RWPE2 (cell line): ENCODE measurements at regions not wholly inside any gene's neighbourhood (a gene's known extent, or its start where the extent isn't known, plus 50 kb on each side); places are given as distances from the start of the nearest gene placed in this dataset.

Source experiments
- ATAC-seq: fragments of 200-7000 bp; cut with Tn5 transposase; 3 replicates; pipeline ENCODE4 v1.9.1; 2021; ENCODE audit warnings: low read depth
- DNase-seq: peaks from one replicate; pipeline ENCODE4 v3.0.0-alpha.2; 2020; ENCODE audit warnings: low spot score
- H3K27ac ChIP-seq: fragments of 450-650 bp; 2 replicates; pipeline ENCODE4 v1.5.1; 2017; ENCODE audit warnings: mild to moderate bottlenecking; ENCODE audit not compliant: poor library complexity, severe bottlenecking
- H3K27me3 ChIP-seq: fragments of 250-450 bp; sonication (Bioruptor Pico); 2 replicates; pipeline ENCODE4 v1.5.1; 2021; ENCODE audit warnings: mild to moderate bottlenecking, moderate library complexity; ENCODE audit not compliant: insufficient read depth, poor library complexity, severe bottlenecking
- H3K36me3 ChIP-seq: fragments of 250-450 bp; sonication (Bioruptor Pico); 2 replicates; pipeline ENCODE4 v1.5.1; 2020; ENCODE audit warnings: low read depth, mild to moderate bottlenecking, moderate library complexity
- H3K4me1 ChIP-seq: fragments of 250-450 bp; sonication (Bioruptor Pico); 2 replicates; pipeline ENCODE4 v1.5.1; 2021; ENCODE audit warnings: mild to moderate bottlenecking, moderate library complexity; ENCODE audit not compliant: insufficient read depth, poor library complexity, severe bottlenecking
- H3K4me3 ChIP-seq: fragments of 250-450 bp; sonication (Bioruptor Pico); 2 replicates; pipeline ENCODE4 v1.5.1; 2021; ENCODE audit warnings: mild to moderate bottlenecking, moderate library complexity; ENCODE audit not compliant: severe bottlenecking
- H3K9me3 ChIP-seq: fragments of 250-450 bp; sonication (Bioruptor Pico); 2 replicates; pipeline ENCODE4 v1.5.1; 2021; ENCODE audit warnings: mild to moderate bottlenecking, moderate library complexity; ENCODE audit not compliant: severe bottlenecking
- TF ChIP-seq, protein P1 (sequence below): fragments of 450-650 bp; IDR thresholded peaks from one replicate; pipeline ENCODE4 v1.5.1; 2017; ENCODE audit warnings: mild to moderate bottlenecking, moderate library complexity; ENCODE audit not compliant: poor library complexity, severe bottlenecking

GRCh38 chr12:98185606-98186005 is 329.8 kb upstream of the TMPO start:
- Histone ChIP-seq H3K4me1 (no peaks in the 10 kb centered on the region), H3K4me3 (no peak overlapping the region), H3K9me3 (no peaks in the 10 kb centered on the region), H3K27me3 (no peaks in the 10 kb centered on the region), H3K36me3 (no peaks in the 10 kb centered on the region), H3K27ac (no peak overlapping the region)
- ATAC-seq (no peak), DNase-seq (no peak)
- TF ChIP-seq, protein P1, sequence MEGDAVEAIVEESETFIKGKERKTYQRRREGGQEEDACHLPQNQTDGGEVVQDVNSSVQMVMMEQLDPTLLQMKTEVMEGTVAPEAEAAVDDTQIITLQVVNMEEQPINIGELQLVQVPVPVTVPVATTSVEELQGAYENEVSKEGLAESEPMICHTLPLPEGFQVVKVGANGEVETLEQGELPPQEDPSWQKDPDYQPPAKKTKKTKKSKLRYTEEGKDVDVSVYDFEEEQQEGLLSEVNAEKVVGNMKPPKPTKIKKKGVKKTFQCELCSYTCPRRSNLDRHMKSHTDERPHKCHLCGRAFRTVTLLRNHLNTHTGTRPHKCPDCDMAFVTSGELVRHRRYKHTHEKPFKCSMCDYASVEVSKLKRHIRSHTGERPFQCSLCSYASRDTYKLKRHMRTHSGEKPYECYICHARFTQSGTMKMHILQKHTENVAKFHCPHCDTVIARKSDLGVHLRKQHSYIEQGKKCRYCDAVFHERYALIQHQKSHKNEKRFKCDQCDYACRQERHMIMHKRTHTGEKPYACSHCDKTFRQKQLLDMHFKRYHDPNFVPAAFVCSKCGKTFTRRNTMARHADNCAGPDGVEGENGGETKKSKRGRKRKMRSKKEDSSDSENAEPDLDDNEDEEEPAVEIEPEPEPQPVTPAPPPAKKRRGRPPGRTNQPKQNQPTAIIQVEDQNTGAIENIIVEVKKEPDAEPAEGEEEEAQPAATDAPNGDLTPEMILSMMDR = no peak

DNA sequence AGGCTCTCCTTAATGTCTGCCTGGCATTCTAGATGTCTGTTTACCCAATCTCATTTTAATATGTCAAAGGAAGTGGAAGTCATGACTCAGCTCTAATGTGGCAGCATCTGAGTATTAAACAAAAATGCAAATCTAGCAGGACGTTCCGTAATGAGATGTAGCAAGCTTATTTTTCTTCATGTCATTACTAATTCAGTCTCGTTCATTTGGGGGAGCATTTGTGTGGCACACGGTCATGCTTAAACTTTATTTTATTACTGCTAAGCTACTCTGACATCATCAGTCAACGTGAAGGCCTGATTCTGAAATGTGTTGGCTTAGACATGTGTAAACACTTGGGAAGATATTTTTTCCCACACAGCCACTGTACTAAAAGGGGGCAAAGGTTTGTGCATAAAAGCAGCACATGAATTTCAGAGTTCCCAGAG is 326.7 kb upstream of the TMPO start:
- no peak for DNase-seq

DNA sequence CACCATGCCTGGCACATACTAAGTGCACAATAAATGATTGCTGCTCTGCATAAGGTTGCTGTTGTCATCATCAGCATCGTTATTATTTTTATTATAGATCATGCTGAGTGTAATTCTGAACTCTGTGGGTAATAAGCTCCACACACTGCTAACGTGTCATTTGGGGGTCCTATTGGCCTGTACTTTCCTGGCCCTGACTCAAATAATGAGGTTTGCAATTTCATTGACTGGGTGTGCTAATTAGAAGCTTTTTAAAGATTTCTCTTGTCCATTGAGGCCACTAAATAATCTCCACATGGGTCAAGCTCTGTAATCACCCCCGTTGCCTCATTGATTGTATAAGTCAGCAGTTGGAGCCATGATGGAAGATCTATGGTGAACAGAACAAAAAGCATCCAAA is 320.8 kb upstream of the TMPO start:
- Histone ChIP-seq H3K4me3 (no peak overlapping the region), H3K9me3 (no peaks in the 10 kb centered on the region), H3K27me3 (no peaks in the 10 kb centered on the region), H3K4me1 (no peaks in the 10 kb centered on the region), H3K36me3 (no peaks in the 10 kb centered on the region), H3K27ac (no peak overlapping the region)
- DNase-seq (no peak), ATAC-seq (no peak)
- TF ChIP-seq, protein P1 = no peak

More for the DNA sequence above, 326.7 kb upstream of the TMPO start:
- H3K27me3 ChIP-seq = no peaks in the 10 kb centered on the region
- no peak for ATAC-seq
- H3K27ac ChIP-seq = no peak overlapping the region
- no peaks in the 10 kb centered on the region for H3K4me1 ChIP-seq
- TF ChIP-seq, protein P1 = no peak
- H3K9me3 ChIP-seq = no peaks in the 10 kb centered on the region
- no peak overlapping the region for H3K4me3 ChIP-seq
- H3K36me3 ChIP-seq = no peaks in the 10 kb centered on the region

GRCh38 chr12:98198261-98198982 is 317.0 kb upstream of the TMPO start:
- no peak overlapping the region for H3K4me3 ChIP-seq
- TF ChIP-seq, protein P1 = no peak

GRCh38 chr12:98208816-98209215 is 306.6 kb upstream of the TMPO start:
- Histone ChIP-seq H3K9me3 (no peaks in the 10 kb centered on the region), H3K27me3 (no peaks in the 10 kb centered on the region), H3K4me1 (no peaks in the 10 kb centered on the region), H3K27ac (no peak overlapping the region), H3K36me3 (no peaks in the 10 kb centered on the region), H3K4me3 (no peak overlapping the region)
- no peak for DNase-seq
- ATAC-seq = no peak
- TF ChIP-seq, protein P1 = no peak

More at GRCh38 chr12:98198261-98198982, 317.0 kb upstream of the TMPO start:
- no peaks in the 10 kb centered on the region for H3K36me3 ChIP-seq
- H3K4me1 ChIP-seq = no peaks in the 10 kb centered on the region
- no peak overlapping the region for H3K27ac ChIP-seq
- ATAC-seq (0 out of 3 replicates have a peak, but pooled peaks have one; percentile 19), DNase-seq (no peak)
- no peaks in the 10 kb centered on the region for H3K27me3 ChIP-seq
- H3K9me3 ChIP-seq = no peaks in the 10 kb centered on the region
